ENCODE measurements at regions not wholly inside any gene's neighbourhood (a gene's known extent, or its start where the extent isn't known, plus 50 kb on each side); places are given as distances from the start of the nearest gene placed in this dataset.
"Not testable (repeated sequence)": the region's sequence is repeated elsewhere in the genome, so short reads cannot be mapped to it uniquely, and the experiment has no call there.

- DNase-seq = not testable (repeated sequence)
These were observed 51.7 kb upstream of the PAXBP1 start for GRCh38 chr21:32823296-32823695.

- DNase-seq = no peak
These were observed 53.4 kb upstream of the PAXBP1 start for GRCh38 chr21:32824950-32825349.

- DNase-seq = no peak
These were observed 55.0 kb upstream of the PAXBP1 start for GRCh38 chr21:32826329-32827167.

- no peak for DNase-seq
These were observed 57.4 kb upstream of the PAXBP1 start for GRCh38 chr21:32828908-32829307.

GRCh38 chr21:32829504-32829903 is 57.9 kb upstream of the PAXBP1 start:
- no peak for DNase-seq

- DNase-seq = not testable (repeated sequence)
These were observed 60.2 kb upstream of the PAXBP1 start for GRCh38 chr21:32831779-32832178.

GRCh38 chr21:32834211-32834915 is 62.8 kb upstream of the PAXBP1 start:
- DNase-seq = no peak

GRCh38 chr21:32834916-32835235 is 63.3 kb upstream of the PAXBP1 start:
- no peak for DNase-seq

- no peak for DNase-seq
These were observed 70.6 kb upstream of the PAXBP1 start for GRCh38 chr21:32842146-32842545.

GRCh38 chr21:32843561-32843960 is 72.0 kb upstream of the PAXBP1 start:
- no peak for DNase-seq

GRCh38 chr21:32844076-32844475 is 72.5 kb upstream of the PAXBP1 start:
- DNase-seq = no peak

- DNase-seq = no peak
These were observed 73.3 kb upstream of the PAXBP1 start for GRCh38 chr21:32844653-32845436.

GRCh38 chr21:32858628-32859027 is 87.1 kb upstream of the PAXBP1 start:
- DNase-seq = no peak

GRCh38 chr21:32860399-32860798 is 88.8 kb upstream of the PAXBP1 start:
- no peak for DNase-seq

GRCh38 chr21:32861866-32862265 is 90.3 kb upstream of the PAXBP1 start:
- DNase-seq = no peak

GRCh38 chr21:32867597-32867996 is 96.0 kb upstream of the PAXBP1 start:
- DNase-seq = no peak

GRCh38 chr21:32868631-32869454 is 97.3 kb upstream of the PAXBP1 start:
- no peak for DNase-seq

- no peak for DNase-seq
These were observed 97.9 kb upstream of the PAXBP1 start for GRCh38 chr21:32869459-32869858.

GRCh38 chr21:32876426-32876825 is 104.9 kb upstream of the PAXBP1 start:
- DNase-seq = no peak

GRCh38 chr21:32877888-32878287 is 106.3 kb upstream of the PAXBP1 start:
- DNase-seq = not testable (repeated sequence)

GRCh38 chr21:32878661-32879060 is 107.1 kb upstream of the PAXBP1 start:
- no peak for DNase-seq

- no peak for DNase-seq
These were observed 109.9 kb upstream of the PAXBP1 start for GRCh38 chr21:32881458-32881857.

- no peak for DNase-seq
These were observed 112.5 kb upstream of the PAXBP1 start for GRCh38 chr21:32884062-32884461.
